Osteoblast (primary cell): ENCODE measurements at regions not wholly inside any gene's neighbourhood (a gene's known extent, or its start where the extent isn't known, plus 50 kb on each side); places are given as distances from the start of the nearest gene placed in this dataset.

ENCODE experiments used
- DNase-seq: peaks from one replicate; pipeline ENCODE4 v3.0.0; 2011; ENCODE audit warnings: low spot score, mixed read lengths; ENCODE audit not compliant: insufficient read length; ENCODE audit errors: missing footprints
- H2AFZ ChIP-seq: 2 replicates; pipeline ENCODE4 v1.6.0; 2011; ENCODE audit warnings: mild to moderate bottlenecking, low read length
- H3K27ac ChIP-seq: 2 replicates; pipeline ENCODE4 v1.5.1; 2011; ENCODE audit warnings: mild to moderate bottlenecking, low read depth, low read length, moderate library complexity
- H3K27me3 ChIP-seq: 2 replicates; pipeline ENCODE4 v1.6.0; 2012; ENCODE audit warnings: mild to moderate bottlenecking, control low read depth, inconsistent platforms, low read length, moderate library complexity; ENCODE audit not compliant: insufficient read depth
- H3K36me3 ChIP-seq: 2 replicates; pipeline ENCODE4 v1.5.1; 2011; ENCODE audit warnings: mild to moderate bottlenecking, low read length, control low read depth, moderate library complexity; ENCODE audit not compliant: insufficient read depth
- H3K4me1 ChIP-seq: 2 replicates; pipeline ENCODE4 v1.5.1; 2011; ENCODE audit warnings: mild to moderate bottlenecking, low read length, control low read depth, moderate library complexity; ENCODE audit not compliant: insufficient read depth
- H3K4me2 ChIP-seq: 2 replicates; pipeline ENCODE4 v1.6.0; 2011; ENCODE audit warnings: mild to moderate bottlenecking, low read length; ENCODE audit not compliant: insufficient read depth
- H3K4me3 ChIP-seq: fragments of 200-600 bp; sonication (generic); 3 replicates; pipeline ENCODE4 v1.5.1; 2012; ENCODE audit warnings: mild to moderate bottlenecking, low read length, inconsistent platforms; ENCODE audit not compliant: insufficient read depth
- H3K79me2 ChIP-seq: 2 replicates; pipeline ENCODE4 v1.6.0; 2012; ENCODE audit warnings: mild to moderate bottlenecking, low read length, control low read depth, inconsistent platforms; ENCODE audit not compliant: insufficient read depth
- H3K9me3 ChIP-seq: 2 replicates; pipeline ENCODE4 v1.5.1; 2011; ENCODE audit warnings: low read depth, low read length, control low read depth
- H4K20me1 ChIP-seq: 2 replicates; pipeline ENCODE4 v1.6.0; 2012; ENCODE audit warnings: mild to moderate bottlenecking, low read length, control low read depth; ENCODE audit not compliant: insufficient read depth
- TF ChIP-seq, protein P1 (sequence below): IDR thresholded peaks from 2 replicates; pipeline ENCODE4 v1.5.1; 2011; ENCODE audit warnings: mild to moderate bottlenecking, low read depth, low read length, moderate library complexity; ENCODE audit errors: extremely low read depth

DNA sequence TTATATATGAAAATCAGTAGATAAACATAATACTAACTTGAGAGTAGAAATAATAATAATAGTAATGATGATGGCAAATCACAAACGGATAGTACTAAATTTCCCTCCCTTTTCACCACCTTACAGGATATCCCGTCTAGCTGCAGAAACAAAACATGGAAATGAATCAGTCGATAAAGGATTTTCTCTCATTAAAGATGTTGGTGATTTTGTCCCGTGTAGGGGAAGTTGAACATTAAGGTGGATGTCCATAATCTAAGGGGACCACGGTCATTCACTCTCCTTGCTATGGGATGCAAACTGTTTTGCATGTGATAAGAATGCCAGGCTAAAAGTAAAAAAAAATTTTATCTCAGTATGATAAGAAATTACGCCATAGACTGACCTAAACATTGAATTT, 1027.7 kb upstream of the NR2F2 start:
- no peaks in the 10 kb centered on the region for H3K27me3 ChIP-seq
- H3K4me3 ChIP-seq: no peak overlapping the region
- no peaks in the 10 kb centered on the region for H3K9me3 ChIP-seq
- H3K79me2 ChIP-seq: no peaks in the 10 kb centered on the region
- H3K36me3 ChIP-seq: no peaks in the 10 kb centered on the region
- no peak overlapping the region for H3K4me2 ChIP-seq
- no peak for DNase-seq
- peaks cover 5% of the 10 kb centered on the region for H3K4me1 ChIP-seq
- no peaks in the 10 kb centered on the region for H4K20me1 ChIP-seq
- H3K27ac ChIP-seq: no peak overlapping the region
- no peak overlapping the region for H2AFZ ChIP-seq
- TF ChIP-seq, protein P1, sequence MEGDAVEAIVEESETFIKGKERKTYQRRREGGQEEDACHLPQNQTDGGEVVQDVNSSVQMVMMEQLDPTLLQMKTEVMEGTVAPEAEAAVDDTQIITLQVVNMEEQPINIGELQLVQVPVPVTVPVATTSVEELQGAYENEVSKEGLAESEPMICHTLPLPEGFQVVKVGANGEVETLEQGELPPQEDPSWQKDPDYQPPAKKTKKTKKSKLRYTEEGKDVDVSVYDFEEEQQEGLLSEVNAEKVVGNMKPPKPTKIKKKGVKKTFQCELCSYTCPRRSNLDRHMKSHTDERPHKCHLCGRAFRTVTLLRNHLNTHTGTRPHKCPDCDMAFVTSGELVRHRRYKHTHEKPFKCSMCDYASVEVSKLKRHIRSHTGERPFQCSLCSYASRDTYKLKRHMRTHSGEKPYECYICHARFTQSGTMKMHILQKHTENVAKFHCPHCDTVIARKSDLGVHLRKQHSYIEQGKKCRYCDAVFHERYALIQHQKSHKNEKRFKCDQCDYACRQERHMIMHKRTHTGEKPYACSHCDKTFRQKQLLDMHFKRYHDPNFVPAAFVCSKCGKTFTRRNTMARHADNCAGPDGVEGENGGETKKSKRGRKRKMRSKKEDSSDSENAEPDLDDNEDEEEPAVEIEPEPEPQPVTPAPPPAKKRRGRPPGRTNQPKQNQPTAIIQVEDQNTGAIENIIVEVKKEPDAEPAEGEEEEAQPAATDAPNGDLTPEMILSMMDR: no peak

DNA sequence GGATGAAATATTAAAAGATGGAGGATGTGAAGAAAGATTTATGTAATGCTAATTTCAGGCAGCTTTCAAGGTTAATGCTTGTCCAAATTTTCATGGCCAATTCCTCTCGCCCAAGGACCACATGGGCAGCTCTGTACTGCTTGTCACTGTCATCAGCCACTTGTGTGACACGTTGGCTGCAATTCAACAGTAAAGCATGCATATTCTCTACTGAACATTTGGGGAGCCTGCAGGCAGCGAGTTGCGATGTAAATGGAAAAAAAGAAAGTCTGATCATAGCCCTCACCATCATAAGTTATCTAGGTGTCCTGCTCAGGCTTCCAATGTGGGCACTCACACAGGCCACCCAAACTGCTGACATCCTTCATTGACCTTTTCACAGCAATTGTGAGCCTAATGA, 1026.8 kb upstream of the NR2F2 start:
- Histone ChIP-seq H3K9me3 (no peaks in the 10 kb centered on the region), H3K4me1 (peaks cover 5% of the 10 kb centered on the region), H2AFZ (peak overlapping the region; percentile 54), H4K20me1 (no peaks in the 10 kb centered on the region), H3K79me2 (no peaks in the 10 kb centered on the region), H3K27ac (no peak overlapping the region), H3K27me3 (no peaks in the 10 kb centered on the region), H3K36me3 (no peaks in the 10 kb centered on the region), H3K4me3 (no peak overlapping the region), H3K4me2 (peak overlapping the region; percentile 28)
- no peak for DNase-seq
- TF ChIP-seq, protein P1: no peak

DNA sequence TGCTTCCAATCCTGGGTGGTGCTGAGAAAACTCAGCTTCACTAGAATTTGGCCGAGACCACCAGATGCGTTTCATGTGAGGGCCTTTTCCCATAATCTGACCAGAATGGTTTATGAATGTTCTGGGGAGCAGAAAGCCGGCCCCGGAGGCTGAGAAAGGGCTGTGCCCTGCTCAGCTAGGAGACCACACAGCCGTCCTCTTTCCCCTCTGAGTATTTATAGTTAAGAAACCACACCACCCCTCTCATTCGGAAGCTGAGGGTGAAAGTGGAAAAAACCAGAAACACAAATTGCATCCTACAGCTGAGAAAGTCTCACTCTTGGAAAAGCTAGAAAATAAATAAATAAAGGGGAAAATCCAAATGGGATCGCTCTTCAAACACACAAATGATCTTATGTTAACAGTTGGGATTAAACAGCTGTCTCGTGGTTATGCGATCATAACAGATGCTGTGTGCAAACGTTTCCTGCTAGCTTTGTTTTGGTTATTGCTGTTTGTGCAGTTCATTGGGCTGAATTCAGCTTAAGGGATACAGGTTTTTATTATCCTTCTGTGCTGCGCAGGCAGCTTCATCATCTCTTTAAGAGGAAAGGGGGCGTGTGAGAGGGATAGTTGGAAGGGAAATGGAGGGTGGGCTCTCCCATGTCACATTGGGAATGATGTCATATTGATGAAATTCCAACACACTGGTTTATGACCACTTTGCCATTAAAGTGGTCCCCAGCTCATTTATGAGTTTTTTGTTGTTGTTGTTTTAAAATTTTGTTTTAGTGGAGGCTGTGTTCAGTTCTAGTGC, 1026.2 kb upstream of the NR2F2 start:
- no peaks in the 10 kb centered on the region for H3K79me2 ChIP-seq
- no peak overlapping the region for H3K4me3 ChIP-seq
- H3K4me1 ChIP-seq: peaks cover 5% of the 10 kb centered on the region
- H3K36me3 ChIP-seq: no peaks in the 10 kb centered on the region
- H3K9me3 ChIP-seq: no peaks in the 10 kb centered on the region
- no peaks in the 10 kb centered on the region for H3K27me3 ChIP-seq
- H3K4me2 ChIP-seq: peak overlapping the region; percentile 28
- no peak overlapping the region for H3K27ac ChIP-seq
- TF ChIP-seq, protein P1: no peak
- H2AFZ ChIP-seq: peak overlapping the region; percentile 54
- DNase-seq: no peak
- no peaks in the 10 kb centered on the region for H4K20me1 ChIP-seq

- no peak overlapping the region for H2AFZ ChIP-seq
- no peaks in the 10 kb centered on the region for H3K79me2 ChIP-seq
- peaks cover 5% of the 10 kb centered on the region for H3K4me1 ChIP-seq
- TF ChIP-seq, protein P1: no peak
- no peaks in the 10 kb centered on the region for H3K9me3 ChIP-seq
- DNase-seq: no peak
- no peak overlapping the region for H3K27ac ChIP-seq
- H3K36me3 ChIP-seq: no peaks in the 10 kb centered on the region
- H3K4me3 ChIP-seq: no peak overlapping the region
- no peaks in the 10 kb centered on the region for H3K27me3 ChIP-seq
- H3K4me2 ChIP-seq: peak overlapping the region; percentile 28
- H4K20me1 ChIP-seq: no peaks in the 10 kb centered on the region
Observed at GRCh38 chr15:95304947-95305400, 1025.5 kb upstream of the NR2F2 start.
